SK-N-MC (cell line): ENCODE measurements at regions not wholly inside any gene's neighbourhood (a gene's known extent, or its start where the extent isn't known, plus 50 kb on each side); places are given as distances from the start of the nearest gene placed in this dataset.

Source experiments
- EZH2 ChIP-seq: fragments of 200-600 bp; sonication (generic); IDR thresholded peaks from one replicate; pipeline ENCODE4 v1.6.1; 2017; ENCODE audit warnings: antibody characterized with exemption
- FOXP2 ChIP-seq: optimal IDR thresholded peaks from 2 replicates; pipeline ENCODE3; 2011; ENCODE audit warnings: mild to moderate bottlenecking, moderate library complexity; ENCODE audit not compliant: insufficient read depth; ENCODE audit errors: extremely low read length, control extremely low read depth
- POLR2AphosphoS5 ChIP-seq: IDR thresholded peaks from 2 replicates; pipeline ENCODE4 v1.6.1; 2012; ENCODE audit warnings: mild to moderate bottlenecking, low read depth, low read length, borderline replicate concordance

- TF ChIP-seq EZH2 (no peak), POLR2AphosphoS5 (no peak), FOXP2 (no peak)
Observed at GRCh38 chr7:81183326-81183725, 264.5 kb upstream of the SEMA3C start.
